GM23338 (cell line): ENCODE measurements at regions not wholly inside any gene's neighbourhood (a gene's known extent, or its start where the extent isn't known, plus 50 kb on each side); places are given as distances from the start of the nearest gene placed in this dataset.

Experiments
- ATAC-seq: fragments of 200-7000 bp; cut with Tn5 transposase; 3 replicates; pipeline ENCODE4 v1.9.1; 2020
- DNase-seq: peaks from one replicate; pipeline ENCODE4 v3.0.0-alpha.2; 2015; ENCODE audit warnings: low spot score
- H2AFZ ChIP-seq: fragments of 200-600 bp; sonication (generic); 2 replicates; pipeline ENCODE4 v1.8.0; 2016; ENCODE audit warnings: antibody characterized with exemption, mild to moderate bottlenecking, moderate library complexity
- H3F3A ChIP-seq: fragments of 200-600 bp; sonication (generic); replicated peaks from 2 replicates; pipeline ENCODE4 v1.8.0; 2017; ENCODE audit warnings: antibody characterized with exemption, mixed run types, low read depth
- H3K27ac ChIP-seq: fragments of 200-600 bp; sonication (generic); 2 replicates; pipeline ENCODE4 v1.6.1; 2016; ENCODE audit warnings: low read depth
- H3K27me3 ChIP-seq: fragments of 200-600 bp; sonication (generic); 2 replicates; pipeline ENCODE4 v1.8.0; 2016; ENCODE audit warnings: mild to moderate bottlenecking, mixed run types, moderate library complexity; ENCODE audit not compliant: insufficient read depth
- H3K36me3 ChIP-seq: fragments of 200-600 bp; sonication (generic); 2 replicates; pipeline ENCODE4 v1.8.0; 2016; ENCODE audit warnings: mild to moderate bottlenecking; ENCODE audit not compliant: insufficient read depth
- H3K4me1 ChIP-seq: fragments of 200-600 bp; sonication (generic); 2 replicates; pipeline ENCODE4 v1.8.0; 2016; ENCODE audit warnings: mild to moderate bottlenecking, moderate library complexity; ENCODE audit not compliant: insufficient read depth
- H3K4me2 ChIP-seq: fragments of 200-600 bp; sonication (generic); 2 replicates; pipeline ENCODE4 v1.7.1; 2017; ENCODE audit warnings: mixed run types
- H3K4me3 ChIP-seq: fragments of 200-600 bp; sonication (generic); 2 replicates; pipeline ENCODE4 v1.6.1; 2016; ENCODE audit warnings: mixed run types
- H3K79me2 ChIP-seq: fragments of 200-600 bp; sonication (generic); replicated peaks from 2 replicates; pipeline ENCODE4 v1.8.0; 2017; ENCODE audit warnings: mild to moderate bottlenecking; ENCODE audit not compliant: insufficient read depth
- H3K9me2 ChIP-seq: fragments of 200-600 bp; sonication (generic); 2 replicates; pipeline ENCODE4 v1.8.0; 2017; ENCODE audit not compliant: insufficient read depth
- H4K20me1 ChIP-seq: fragments of 200-600 bp; sonication (generic); replicated peaks from 2 replicates; pipeline ENCODE4 v1.8.0; 2017; ENCODE audit warnings: mild to moderate bottlenecking; ENCODE audit not compliant: insufficient read depth
- H3K27ac Mint-ChIP-seq: 2 replicates; pipeline ENCODE4 v1.8.0; 2020; ENCODE audit warnings: inconsistent platforms, mild to moderate bottlenecking, moderate library complexity, mixed read lengths
- H3K27me3 Mint-ChIP-seq: 3 replicates; pipeline ENCODE4 v1.8.0; 2022; ENCODE audit warnings: low read depth, mild to moderate bottlenecking, moderate library complexity, mixed read lengths, inconsistent platforms; ENCODE audit not compliant: insufficient read depth, poor library complexity
- H3K36me3 Mint-ChIP-seq: 3 replicates; pipeline ENCODE4 v1.8.0; 2021; ENCODE audit warnings: low read depth, mild to moderate bottlenecking, inconsistent platforms, moderate library complexity, mixed read lengths
- H3K4me1 Mint-ChIP-seq: 3 replicates; pipeline ENCODE4 v1.8.0; 2020; ENCODE audit warnings: mild to moderate bottlenecking, inconsistent platforms, mixed read lengths
- H3K4me3 Mint-ChIP-seq: 3 replicates; pipeline ENCODE4 v1.8.0; 2021; ENCODE audit warnings: moderate library complexity, mild to moderate bottlenecking, inconsistent platforms, mixed read lengths
- H3K9me3 Mint-ChIP-seq: 3 replicates; pipeline ENCODE4 v1.8.0; 2020; ENCODE audit warnings: moderate library complexity, mild to moderate bottlenecking, inconsistent platforms, mixed read lengths
- CREB1 ChIP-seq: fragments of 250-450 bp; sonication (Bioruptor Pico); IDR thresholded peaks from 2 replicates; pipeline ENCODE4 v1.5.0; 2020; ENCODE audit warnings: low read depth, mild to moderate bottlenecking, moderate library complexity
- POLR2AphosphoS5 ChIP-seq: IDR thresholded peaks from 2 replicates; pipeline ENCODE4 v1.6.1; 2016; ENCODE audit warnings: antibody characterized with exemption, low read depth
- STAT1 ChIP-seq: IDR thresholded peaks from one replicate; pipeline ENCODE4 v1.6.1; 2016; ENCODE audit warnings: antibody characterized with exemption; ENCODE audit not compliant: unreplicated experiment
- ZNF331 ChIP-seq: fragments of 250-450 bp; sonication (Bioruptor Pico); IDR thresholded peaks from 2 replicates; pipeline ENCODE4 v1.5.0; 2020; ENCODE audit warnings: low read depth, mild to moderate bottlenecking, moderate library complexity
- TF ChIP-seq, protein P1 (sequence below): fragments of 250-450 bp; sonication (Bioruptor Pico); IDR thresholded peaks from 2 replicates; pipeline ENCODE4 v1.5.0; 2020; ENCODE audit warnings: mild to moderate bottlenecking, moderate library complexity

DNA sequence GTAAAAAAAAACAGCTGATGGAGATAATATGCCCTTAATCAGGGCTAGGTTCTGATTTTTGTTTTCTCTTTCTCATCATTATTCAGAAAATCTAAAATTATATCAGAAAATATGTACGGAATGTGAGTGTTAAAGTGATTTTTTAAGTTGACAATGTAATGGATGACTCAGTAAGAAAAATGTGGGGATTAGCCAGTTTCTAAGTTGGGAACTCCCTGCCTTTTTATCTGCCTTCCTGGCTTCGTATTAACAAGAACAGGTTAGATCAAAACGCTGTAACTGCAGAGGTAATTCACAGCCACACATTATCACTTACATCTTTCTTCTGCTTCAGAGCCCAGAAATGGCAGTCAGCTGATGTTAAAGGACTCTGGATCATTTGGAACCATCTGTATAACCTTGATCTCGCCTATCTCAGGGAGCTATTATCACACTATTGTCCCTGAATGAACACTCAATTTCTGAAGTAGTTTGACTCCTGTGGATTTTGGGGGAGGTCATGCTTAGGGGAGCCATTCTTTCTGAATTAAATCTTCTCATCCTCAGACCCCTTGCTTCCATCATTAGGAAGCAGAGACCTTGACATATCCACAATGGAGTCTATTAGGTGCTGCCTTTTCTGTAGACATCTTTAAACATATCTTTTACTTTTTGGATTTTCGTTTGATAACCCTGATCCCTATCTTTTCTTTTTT, 135.7 kb upstream of the SLC16A7 start (continued):
- TF ChIP-seq, protein P1, sequence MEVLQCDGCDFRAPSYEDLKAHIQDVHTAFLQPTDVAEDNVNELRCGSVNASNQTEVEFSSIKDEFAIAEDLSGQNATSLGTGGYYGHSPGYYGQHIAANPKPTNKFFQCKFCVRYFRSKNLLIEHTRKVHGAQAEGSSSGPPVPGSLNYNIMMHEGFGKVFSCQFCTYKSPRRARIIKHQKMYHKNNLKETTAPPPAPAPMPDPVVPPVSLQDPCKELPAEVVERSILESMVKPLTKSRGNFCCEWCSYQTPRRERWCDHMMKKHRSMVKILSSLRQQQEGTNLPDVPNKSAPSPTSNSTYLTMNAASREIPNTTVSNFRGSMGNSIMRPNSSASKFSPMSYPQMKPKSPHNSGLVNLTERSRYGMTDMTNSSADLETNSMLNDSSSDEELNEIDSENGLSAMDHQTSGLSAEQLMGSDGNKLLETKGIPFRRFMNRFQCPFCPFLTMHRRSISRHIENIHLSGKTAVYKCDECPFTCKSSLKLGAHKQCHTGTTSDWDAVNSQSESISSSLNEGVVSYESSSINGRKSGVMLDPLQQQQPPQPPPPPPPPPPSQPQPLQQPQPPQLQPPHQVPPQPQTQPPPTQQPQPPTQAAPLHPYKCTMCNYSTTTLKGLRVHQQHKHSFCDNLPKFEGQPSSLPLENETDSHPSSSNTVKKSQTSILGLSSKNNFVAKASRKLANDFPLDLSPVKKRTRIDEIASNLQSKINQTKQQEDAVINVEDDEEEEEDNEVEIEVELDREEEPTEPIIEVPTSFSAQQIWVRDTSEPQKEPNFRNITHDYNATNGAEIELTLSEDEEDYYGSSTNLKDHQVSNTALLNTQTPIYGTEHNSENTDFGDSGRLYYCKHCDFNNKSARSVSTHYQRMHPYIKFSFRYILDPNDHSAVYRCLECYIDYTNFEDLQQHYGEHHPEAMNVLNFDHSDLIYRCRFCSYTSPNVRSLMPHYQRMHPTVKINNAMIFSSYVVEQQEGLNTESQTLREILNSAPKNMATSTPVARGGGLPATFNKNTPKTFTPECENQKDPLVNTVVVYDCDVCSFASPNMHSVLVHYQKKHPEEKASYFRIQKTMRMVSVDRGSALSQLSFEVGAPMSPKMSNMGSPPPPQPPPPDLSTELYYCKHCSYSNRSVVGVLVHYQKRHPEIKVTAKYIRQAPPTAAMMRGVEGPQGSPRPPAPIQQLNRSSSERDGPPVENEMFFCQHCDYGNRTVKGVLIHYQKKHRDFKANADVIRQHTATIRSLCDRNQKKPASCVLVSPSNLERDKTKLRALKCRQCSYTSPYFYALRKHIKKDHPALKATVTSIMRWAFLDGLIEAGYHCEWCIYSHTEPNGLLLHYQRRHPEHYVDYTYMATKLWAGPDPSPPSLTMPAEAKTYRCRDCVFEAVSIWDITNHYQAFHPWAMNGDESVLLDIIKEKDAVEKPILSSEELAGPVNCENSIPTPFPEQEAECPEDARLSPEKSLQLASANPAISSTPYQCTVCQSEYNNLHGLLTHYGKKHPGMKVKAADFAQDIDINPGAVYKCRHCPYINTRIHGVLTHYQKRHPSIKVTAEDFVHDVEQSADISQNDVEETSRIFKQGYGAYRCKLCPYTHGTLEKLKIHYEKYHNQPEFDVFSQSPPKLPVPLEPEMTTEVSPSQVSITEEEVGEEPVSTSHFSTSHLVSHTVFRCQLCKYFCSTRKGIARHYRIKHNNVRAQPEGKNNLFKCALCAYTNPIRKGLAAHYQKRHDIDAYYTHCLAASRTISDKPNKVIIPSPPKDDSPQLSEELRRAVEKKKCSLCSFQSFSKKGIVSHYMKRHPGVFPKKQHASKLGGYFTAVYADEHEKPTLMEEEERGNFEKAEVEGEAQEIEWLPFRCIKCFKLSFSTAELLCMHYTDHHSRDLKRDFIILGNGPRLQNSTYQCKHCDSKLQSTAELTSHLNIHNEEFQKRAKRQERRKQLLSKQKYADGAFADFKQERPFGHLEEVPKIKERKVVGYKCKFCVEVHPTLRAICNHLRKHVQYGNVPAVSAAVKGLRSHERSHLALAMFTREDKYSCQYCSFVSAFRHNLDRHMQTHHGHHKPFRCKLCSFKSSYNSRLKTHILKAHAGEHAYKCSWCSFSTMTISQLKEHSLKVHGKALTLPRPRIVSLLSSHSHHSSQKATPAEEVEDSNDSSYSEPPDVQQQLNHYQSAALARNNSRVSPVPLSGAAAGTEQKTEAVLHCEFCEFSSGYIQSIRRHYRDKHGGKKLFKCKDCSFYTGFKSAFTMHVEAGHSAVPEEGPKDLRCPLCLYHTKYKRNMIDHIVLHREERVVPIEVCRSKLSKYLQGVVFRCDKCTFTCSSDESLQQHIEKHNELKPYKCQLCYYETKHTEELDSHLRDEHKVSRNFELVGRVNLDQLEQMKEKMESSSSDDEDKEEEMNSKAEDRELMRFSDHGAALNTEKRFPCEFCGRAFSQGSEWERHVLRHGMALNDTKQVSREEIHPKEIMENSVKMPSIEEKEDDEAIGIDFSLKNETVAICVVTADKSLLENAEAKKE (CRISPR knock-in tag) = no peak
- TF ChIP-seq STAT1 = no peak
- no peak for TF ChIP-seq CREB1 (CRISPR knock-in tag)

DNA sequence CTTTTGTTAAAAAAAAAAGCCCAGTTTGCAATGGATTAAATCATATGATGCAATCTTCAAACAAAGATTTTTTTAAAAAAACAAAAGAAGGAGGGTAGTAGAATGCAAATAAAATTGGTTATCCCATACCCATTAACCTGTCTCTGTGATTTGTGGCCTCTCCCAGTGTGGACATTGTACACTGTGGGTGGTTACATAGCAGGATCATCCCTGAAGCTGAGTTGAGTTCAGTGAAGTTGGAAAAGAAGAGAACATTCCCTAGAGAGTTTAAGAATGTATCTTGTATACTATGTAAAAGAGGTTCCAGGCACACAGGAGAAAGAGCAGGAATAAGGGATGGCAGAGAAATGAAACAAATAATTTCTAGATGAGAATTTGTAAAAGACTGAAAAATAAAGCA, 142.4 kb upstream of the SLC16A7 start:
- H3F3A ChIP-seq = no peaks in the 10 kb centered on the region
- no peak for ATAC-seq

More for the DNA sequence above, 142.4 kb upstream of the SLC16A7 start:
- TF ChIP-seq STAT1 = no peak
- no peak for TF ChIP-seq ZNF331
- no peak for TF ChIP-seq POLR2AphosphoS5
- H3K27ac ChIP-seq = no peak overlapping the region
- no peak overlapping the region for H2AFZ ChIP-seq
- peaks cover 2% of the 10 kb centered on the region; the same call in 1 of the 2 replicates for H3K4me1 ChIP-seq
- no peaks in the 10 kb centered on the region for H3K9me2 ChIP-seq
- H3K27me3 ChIP-seq = no peaks in the 10 kb centered on the region
- no peaks in the 10 kb centered on the region for H3K9me3 Mint-ChIP-seq
- H3K4me3 ChIP-seq = no peak overlapping the region
- H3K4me1 Mint-ChIP-seq = peaks cover under 1% of the 10 kb centered on the region; the same call in 2 of the 3 replicates
- no peaks in the 10 kb centered on the region for H4K20me1 ChIP-seq
- no peak overlapping the region for H3K4me3 Mint-ChIP-seq
- no peak overlapping the region for H3K4me2 ChIP-seq
- no peaks in the 10 kb centered on the region for H3K36me3 Mint-ChIP-seq
- DNase-seq = no peak
- H3K36me3 ChIP-seq = no peaks in the 10 kb centered on the region
- no peaks in the 10 kb centered on the region for H3K79me2 ChIP-seq
- H3K27ac Mint-ChIP-seq = no peak overlapping the region
- no peaks in the 10 kb centered on the region for H3K27me3 Mint-ChIP-seq
